Gastroesophageal sphincter (tissue), 4 donors: ENCODE measurements at regions not wholly inside any gene's neighbourhood (a gene's known extent, or its start where the extent isn't known, plus 50 kb on each side); places are given as distances from the start of the nearest gene placed in this dataset.

Source experiments
- ATAC-seq: fragments of 150-250 bp; one replicate; pipeline ENCODE4 v1.9.1; 2016; ENCODE audit warnings: mild to moderate bottlenecking, moderate library complexity
- H3K27ac ChIP-seq, 4 donors: fragments of 200-600 bp; sonication (generic) in 3 of 4; 1 replicate in 3 of 4; 2 replicates in 1 of 4; pipeline ENCODE4 v1.5.1; 2016 to 2019
- H3K27me3 ChIP-seq: fragments of 200-600 bp; sonication (generic); one replicate; pipeline ENCODE4 v1.5.1; 2019
- H3K36me3 ChIP-seq, 2 donors: fragments of 200-600 bp; sonication (generic); one replicate each; pipeline ENCODE4 v1.5.1; 2019; ENCODE audit warnings: control low read depth in 1 of 2
- H3K4me1 ChIP-seq, 3 donors: fragments of 200-600 bp; sonication (generic); 1 replicate in 2 of 3; 2 replicates in 1 of 3; pipeline ENCODE4 v1.5.1; 2016 to 2019; ENCODE audit warnings: control low read depth in 2 of 3
- H3K4me3 ChIP-seq, 2 donors: fragments of 200-600 bp; sonication (generic); one replicate each; pipeline ENCODE4 v1.5.1; 2019; ENCODE audit warnings: mild to moderate bottlenecking in 1 of 2, moderate library complexity in 1 of 2
- H3K9me3 ChIP-seq, 3 donors: fragments of 200-600 bp; sonication (generic); one replicate each; pipeline ENCODE4 v1.5.1; 2017 to 2019; ENCODE audit warnings: control low read depth in 2 of 3
- CTCF ChIP-seq, 4 experiments: fragments of 200-600 bp in 2 of 4; fragments of 450-650 bp in 2 of 4; sonication (generic) in 1 of 4; IDR thresholded peaks; one replicate each; pipeline ENCODE4 v1.5.1; 2017 to 2019; ENCODE audit warnings: antibody characterized with exemption in 4 of 4, mild to moderate bottlenecking in 2 of 4, moderate library complexity in 2 of 4
- EP300 ChIP-seq: sonication (generic); formaldehyde crosslinking; IDR thresholded peaks from one replicate; pipeline ENCODE4 v1.6.1; 2017; ENCODE audit warnings: antibody characterized with exemption, mild to moderate bottlenecking
- POLR2A ChIP-seq, 2 donors: fragments of 450-650 bp; IDR thresholded peaks; one replicate each; pipeline ENCODE4 v1.6.1; 2017; ENCODE audit warnings: antibody characterized with exemption in 2 of 2, mild to moderate bottlenecking in 2 of 2, moderate library complexity in 1 of 2
- POLR2AphosphoS5 ChIP-seq: sonication (generic); formaldehyde crosslinking; IDR thresholded peaks from one replicate; pipeline ENCODE4 v1.6.1; 2017; ENCODE audit warnings: antibody characterized with exemption
- WGBS, 2 donors: methylation state at CpG; one replicate each; pipeline ENCODE4 v1.1.5; 2018; ENCODE audit warnings: low coverage in 1 of 2; 5-methylcytosine and 5-hydroxymethylcytosine counted together

DNA sequence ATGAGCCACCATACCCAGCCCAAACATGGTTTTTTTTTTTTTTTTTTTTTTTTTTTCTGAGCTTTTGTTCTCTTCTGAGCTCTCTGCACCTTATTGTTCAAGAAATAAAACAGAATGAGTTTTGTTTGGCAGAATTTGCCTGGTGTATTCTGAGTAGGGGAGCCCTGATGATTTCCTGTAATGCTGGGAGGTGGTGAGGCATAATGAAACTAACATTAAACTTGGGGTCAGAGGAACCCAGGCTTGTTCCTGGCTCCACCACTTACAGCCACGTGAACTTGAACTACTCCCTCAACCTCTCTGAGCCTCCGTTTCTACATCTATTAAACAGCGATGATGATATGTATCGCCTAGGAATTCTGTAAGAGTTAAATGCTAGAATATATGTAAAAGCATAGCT, 276.3 kb upstream of the CRY1 start:
- Histone ChIP-seq H3K27ac (no peak overlapping the region), H3K4me3 (no peak overlapping the region), H3K27me3 (peaks cover 22% of the 10 kb centered on the region), H3K9me3 (no peaks in the 10 kb centered on the region), H3K4me1 (no peaks in the 10 kb centered on the region), H3K36me3 (no peaks in the 10 kb centered on the region)
- 83 to 86% methylated on average over 4 of the region's 4 CpGs for WGBS, 2 donors
- no peak for ATAC-seq
- TF ChIP-seq CTCF (IDR thresholded peaks at IDR 0.05) (no peak), POLR2AphosphoS5 (no peak), EP300 (no peak), POLR2A (IDR thresholded peaks at IDR 0.05) (no peak)

- peaks cover 9% of the 10 kb centered on the region for H3K27me3 ChIP-seq
- H3K4me3 ChIP-seq = no peak overlapping the region
- no peak for TF ChIP-seq EP300
- TF ChIP-seq POLR2AphosphoS5 = no peak
- no peak for TF ChIP-seq POLR2A (IDR thresholded peaks at IDR 0.05)
- TF ChIP-seq CTCF (IDR thresholded peaks at IDR 0.05) = no peak
- no peaks in the 10 kb centered on the region for H3K9me3 ChIP-seq
- H3K36me3 ChIP-seq = no peaks in the 10 kb centered on the region
- ATAC-seq = no peak
- H3K27ac ChIP-seq = no peak overlapping the region
- WGBS, 2 donors = 40 to 53% methylated on average over 4 of the region's 5 CpGs
- H3K4me1 ChIP-seq = no peaks in the 10 kb centered on the region
Observed at GRCh38 chr12:107372229-107372658, 278.9 kb upstream of the CRY1 start.

GRCh38 chr12:107373238-107373809, 280.0 kb upstream of the CRY1 start:
- ATAC-seq = no peak
- H3K4me1 ChIP-seq = no peaks in the 10 kb centered on the region
- H3K4me3 ChIP-seq = no peak overlapping the region
- TF ChIP-seq CTCF (IDR thresholded peaks at IDR 0.05) = no peak
- no peak for TF ChIP-seq POLR2AphosphoS5
- no peak for TF ChIP-seq POLR2A (IDR thresholded peaks at IDR 0.05)
- H3K27ac ChIP-seq = no peak overlapping the region
- peaks cover 9% of the 10 kb centered on the region for H3K27me3 ChIP-seq
- 57 to 94% methylated on average over 1 to 3 of the region's 3 CpGs for WGBS, 2 donors
- H3K36me3 ChIP-seq = no peaks in the 10 kb centered on the region
- H3K9me3 ChIP-seq = no peaks in the 10 kb centered on the region

DNA sequence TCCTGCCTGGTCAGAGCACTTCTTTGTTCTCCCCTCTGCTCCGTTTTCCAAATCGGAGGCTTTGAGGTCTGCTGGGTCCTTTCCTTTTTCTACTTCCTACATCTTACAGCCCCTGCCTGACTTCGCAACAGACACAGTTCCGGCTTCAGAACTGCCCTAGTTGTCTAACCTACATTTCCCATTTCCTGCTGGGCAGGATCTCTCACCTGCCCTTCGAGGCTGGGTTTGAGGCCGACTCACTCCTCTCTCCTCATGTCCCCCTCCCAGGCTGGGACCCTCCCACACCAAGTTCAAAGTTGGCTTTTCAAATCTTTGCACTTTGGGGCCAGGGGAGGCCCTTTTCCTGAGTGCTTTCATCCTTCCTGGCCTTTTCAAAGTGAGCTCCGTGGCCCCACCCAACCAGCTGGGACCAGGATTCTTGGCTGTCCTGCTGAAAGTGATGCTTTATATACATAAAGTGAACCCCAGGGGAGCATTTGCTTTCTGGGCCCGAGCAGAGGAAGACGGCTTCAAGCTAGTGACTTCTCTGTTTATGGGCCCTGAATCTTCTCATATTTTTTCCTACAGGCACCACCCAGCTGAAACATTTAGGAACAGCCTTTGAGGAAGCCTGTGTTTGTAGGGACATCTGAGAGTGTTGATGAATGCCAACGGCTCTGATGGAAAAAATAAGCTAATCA, 281.0 kb upstream of the CRY1 start:
- WGBS, 2 donors = 29 to 37% methylated on average over 5 to 10 of the region's 10 CpGs

More for the DNA sequence above, 281.0 kb upstream of the CRY1 start:
- no peaks in the 10 kb centered on the region for H3K4me1 ChIP-seq
- ATAC-seq = no peak
- H3K27me3 ChIP-seq = peaks cover 15% of the 10 kb centered on the region
- no peaks in the 10 kb centered on the region for H3K9me3 ChIP-seq
- H3K4me3 ChIP-seq = no peak overlapping the region
- TF ChIP-seq POLR2AphosphoS5 = no peak
- TF ChIP-seq POLR2A (IDR thresholded peaks at IDR 0.05) = no peak
- TF ChIP-seq CTCF (IDR thresholded peaks at IDR 0.05) = no peak
- no peak for TF ChIP-seq EP300
- no peak overlapping the region for H3K27ac ChIP-seq
- no peaks in the 10 kb centered on the region for H3K36me3 ChIP-seq
